HG03280 (cell line): ENCODE measurements at regions not wholly inside any gene's neighbourhood (a gene's known extent, or its start where the extent isn't known, plus 50 kb on each side); places are given as distances from the start of the nearest gene placed in this dataset.

Experiments used
- ATAC-seq: cut with Tn5 transposase; IDR thresholded peaks from one replicate; pipeline ENCODE4 v1.9.1; 2021; ENCODE audit warnings: mild to moderate bottlenecking, moderate library complexity; ENCODE audit not compliant: unreplicated experiment

DNA sequence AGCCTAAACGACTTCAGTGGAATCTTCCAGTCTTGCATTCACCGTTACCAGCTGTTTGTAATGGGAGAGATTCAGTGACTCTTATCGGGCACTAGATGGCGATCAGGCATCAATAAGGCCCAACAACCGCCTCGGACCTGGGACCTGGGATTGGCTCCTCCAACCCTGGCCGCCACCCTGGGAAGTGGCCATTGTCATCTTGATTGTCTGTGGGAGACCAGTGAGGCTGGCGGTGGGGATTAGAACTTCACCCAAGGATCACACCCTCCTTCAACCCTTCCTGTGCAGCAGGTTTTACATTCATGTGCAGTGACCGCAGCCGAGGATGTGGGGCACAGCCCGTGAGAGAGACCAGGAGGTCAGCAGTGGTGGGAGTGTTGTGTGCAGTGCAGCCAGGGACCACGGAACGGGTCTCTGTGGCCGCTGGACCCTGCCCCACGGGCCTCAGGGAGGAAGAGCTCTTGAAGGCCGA lies 85.3 kb downstream of the SPP2 start:
- peak; percentile 50 for ATAC-seq

DNA sequence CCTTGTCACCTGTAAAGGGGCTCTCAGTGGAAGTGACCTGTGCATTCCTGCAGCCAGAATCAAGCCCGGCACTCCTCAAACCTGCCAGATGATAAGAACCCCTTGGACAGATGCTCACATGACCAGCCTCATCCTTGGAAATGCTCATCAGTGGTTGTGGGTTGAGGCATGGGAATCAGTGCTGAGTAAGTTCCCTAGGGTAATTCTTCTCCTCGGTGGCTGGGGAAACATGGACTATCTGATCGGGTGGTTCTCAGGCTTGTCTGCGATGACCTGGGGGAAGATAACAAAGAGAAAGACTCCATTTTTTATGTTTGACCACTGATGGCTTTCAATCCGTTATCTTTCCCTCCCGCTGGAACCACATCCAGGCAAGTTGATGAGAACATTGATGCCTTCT lies 84.0 kb downstream of the SPP2 start:
- no peak for ATAC-seq

DNA sequence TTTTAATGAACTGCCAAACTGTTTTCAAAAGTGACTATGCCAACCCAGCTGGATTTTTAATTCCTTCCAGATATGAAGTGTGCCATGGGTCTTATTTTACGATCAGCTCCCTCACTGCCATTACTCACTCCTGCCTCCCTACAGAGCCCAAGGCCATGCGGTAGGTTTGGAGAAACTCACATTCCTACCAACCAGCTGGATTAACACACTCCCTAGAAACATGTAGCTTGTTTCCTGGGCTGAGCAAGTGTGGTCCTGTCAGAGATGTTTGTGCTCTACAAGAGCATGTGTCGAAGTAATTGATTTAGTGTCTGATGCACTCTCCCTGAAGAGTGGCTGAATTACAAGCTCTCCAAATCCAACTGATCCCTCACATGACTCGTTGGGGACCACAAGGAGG lies 82.5 kb downstream of the SPP2 start:
- no peak for ATAC-seq

DNA sequence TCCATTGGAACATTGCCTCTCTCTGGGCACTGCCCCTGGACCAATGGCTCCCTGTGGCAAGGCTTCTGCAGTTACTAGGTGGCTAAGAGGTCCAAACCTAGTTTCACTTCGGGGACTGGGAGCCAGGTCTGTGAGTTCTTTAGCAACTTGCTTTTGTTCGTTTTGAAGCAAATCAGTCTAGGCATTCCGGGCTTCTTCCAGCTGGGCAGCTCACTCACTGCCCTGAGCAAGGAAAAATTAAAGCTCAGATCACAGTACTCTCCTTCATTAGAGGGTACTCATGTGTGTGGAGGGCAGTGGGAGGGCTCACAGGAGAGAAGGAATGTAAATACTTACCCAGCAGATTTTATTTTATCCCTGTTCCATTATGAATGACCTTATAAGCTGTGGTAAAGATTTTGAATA lies 80.3 kb downstream of the SPP2 start:
- ATAC-seq, result no peak

GRCh38 chr2:234128606-234129005 lies 78.1 kb downstream of the SPP2 start:
- ATAC-seq, result no peak
